GM12875 (cell line): ENCODE measurements at regions not wholly inside any gene's neighbourhood (a gene's known extent, or its start where the extent isn't known, plus 50 kb on each side); places are given as distances from the start of the nearest gene placed in this dataset.
A peak's percentile ranks its signal among the peaks of the same experiment; 100 is the strongest.

Source experiments
- H3K4me3 ChIP-seq: one replicate; pipeline ENCODE4 v1.5.1; 2011; ENCODE audit warnings: low read depth, low read length, control low read depth
- CTCF ChIP-seq: IDR thresholded peaks from 2 replicates; pipeline ENCODE4 v1.5.1; 2011; ENCODE audit warnings: low read depth, mild to moderate bottlenecking, control low read depth, inconsistent platforms, low read length, moderate library complexity, borderline replicate concordance; ENCODE audit not compliant: insufficient read depth

DNA sequence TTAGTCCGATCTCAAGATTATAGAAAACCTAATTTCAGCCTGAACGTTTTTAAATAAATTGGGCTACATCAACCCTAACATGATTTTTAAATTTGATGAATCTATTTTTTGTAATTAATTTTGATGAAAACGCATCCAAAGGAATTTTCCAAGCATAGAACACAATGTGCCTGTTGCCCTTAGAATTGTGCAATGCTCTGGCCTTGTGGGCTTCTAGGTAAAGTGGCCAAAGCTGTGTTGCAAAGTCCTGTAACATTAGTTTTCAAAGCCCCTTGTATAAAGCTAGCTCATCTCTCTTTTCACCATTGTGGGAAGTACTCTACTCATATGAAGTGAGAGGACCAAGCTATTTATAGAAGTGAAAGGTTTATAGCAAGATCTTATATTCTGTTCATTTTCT is 138.4 kb upstream of the PRPS1L1 start:
- TF ChIP-seq CTCF = no peak

DNA sequence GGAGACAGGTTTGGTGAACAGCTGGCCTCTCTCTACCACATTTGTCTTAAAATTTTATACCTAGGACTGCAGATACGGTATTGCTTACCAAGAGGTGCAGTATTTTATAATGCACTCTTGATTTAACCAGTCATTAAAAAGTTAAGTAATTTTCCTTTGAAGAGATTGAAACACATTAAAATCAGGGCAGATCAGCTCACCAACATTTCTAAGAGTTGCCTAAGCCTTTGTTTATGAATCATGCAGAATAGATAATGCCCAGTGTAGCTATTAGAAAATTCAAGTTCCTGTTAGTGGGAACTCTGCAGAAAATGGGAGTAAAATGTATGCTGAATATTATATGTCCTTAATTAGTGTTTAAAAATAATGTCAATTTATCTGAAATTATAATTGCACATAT is 140.2 kb upstream of the PRPS1L1 start:
- TF ChIP-seq CTCF = no peak
- no peak overlapping the region for H3K4me3 ChIP-seq

More for the DNA sequence above, 138.4 kb upstream of the PRPS1L1 start:
- no peak overlapping the region for H3K4me3 ChIP-seq

DNA sequence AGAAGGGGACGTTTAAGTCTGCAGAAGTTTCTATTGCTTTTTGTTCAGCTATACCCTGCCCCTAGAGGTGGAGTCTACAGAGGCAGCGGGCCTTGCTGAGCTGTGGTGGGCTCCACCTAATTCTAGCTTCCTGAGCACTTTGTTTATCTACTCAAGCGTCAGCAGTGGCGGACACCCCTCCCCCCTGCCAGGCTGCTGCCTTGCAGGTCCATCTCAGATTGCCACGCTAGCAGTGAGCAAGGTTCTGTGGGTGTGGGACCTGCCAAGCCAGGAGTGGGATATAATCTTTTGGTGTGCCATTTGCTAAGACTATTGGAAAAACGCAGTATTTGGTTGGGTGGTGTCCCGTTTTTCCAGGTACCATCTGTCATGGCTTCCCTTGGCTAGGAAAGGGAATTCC is 147.3 kb upstream of the PRPS1L1 start:
- no peak overlapping the region for H3K4me3 ChIP-seq
- TF ChIP-seq CTCF = peak; percentile 4; the same call in 1 of the 2 replicates

DNA sequence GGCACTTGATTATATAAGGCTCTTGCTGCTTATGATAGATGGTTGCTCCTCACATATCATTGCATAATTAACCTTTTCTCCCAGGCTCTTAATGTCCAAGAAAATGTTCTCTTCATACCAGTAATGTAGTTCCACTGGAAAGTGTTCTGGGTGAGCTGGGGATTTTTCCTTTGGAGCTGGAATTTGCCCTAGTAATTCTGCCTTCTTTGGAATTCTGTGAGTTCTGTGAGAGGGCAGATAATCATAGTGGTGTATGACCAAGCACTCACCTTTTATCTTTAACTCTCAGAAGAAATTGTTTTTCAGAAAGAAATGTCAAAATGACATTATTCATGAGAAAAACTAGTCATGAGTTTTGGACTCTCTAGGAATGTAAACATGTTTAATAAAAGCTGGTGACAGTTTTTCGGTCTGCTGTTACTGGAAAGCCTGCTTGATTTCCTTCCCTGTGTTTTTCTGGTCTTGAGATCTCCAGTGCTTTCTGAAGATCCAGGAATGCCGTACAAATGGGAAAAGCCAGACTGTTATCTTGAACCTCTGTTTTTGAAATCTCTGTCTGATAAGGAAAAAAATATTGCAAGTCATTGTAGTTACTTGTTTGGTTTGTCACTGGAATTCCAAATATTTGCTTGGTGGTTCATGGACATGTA is 148.3 kb upstream of the PRPS1L1 start:
- TF ChIP-seq CTCF = no peak
- H3K4me3 ChIP-seq = no peak overlapping the region

DNA sequence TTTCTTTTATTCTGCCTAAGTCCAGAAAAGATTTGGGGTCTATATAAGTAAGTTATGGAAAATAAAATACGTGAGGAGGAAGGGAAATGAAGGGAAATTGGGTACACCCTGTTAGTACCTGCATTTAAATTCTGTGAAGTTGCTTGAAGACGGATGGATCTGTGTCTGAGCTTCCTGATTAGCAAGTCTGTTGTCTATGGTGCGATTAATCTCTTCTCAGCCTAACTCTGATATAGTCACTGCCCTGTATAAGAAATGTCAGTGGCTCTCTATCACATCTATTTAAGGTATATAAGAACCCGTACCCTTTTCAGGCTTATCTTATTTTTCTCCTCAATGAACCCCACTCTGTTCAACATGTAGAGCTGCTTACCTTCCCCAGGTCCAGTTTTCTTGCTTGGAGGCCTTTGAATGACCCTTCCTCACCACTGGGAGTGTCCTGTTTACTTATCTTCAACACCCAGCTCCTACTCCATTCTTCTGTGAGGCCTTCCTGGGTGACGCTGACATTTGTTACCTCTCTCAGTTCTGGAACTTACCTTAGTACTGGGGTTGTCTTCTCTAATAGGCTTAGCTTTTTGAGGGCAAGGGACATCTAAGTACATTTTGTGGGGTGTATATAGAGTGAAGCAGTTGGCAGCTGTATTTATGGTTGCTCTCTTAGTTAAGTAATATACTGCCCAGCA is 149.6 kb upstream of the PRPS1L1 start:
- no peak for TF ChIP-seq CTCF
- H3K4me3 ChIP-seq = no peak overlapping the region

- no peak for TF ChIP-seq CTCF
- no peak overlapping the region for H3K4me3 ChIP-seq
Observed at GRCh38 chr7:18177815-18178660, 150.4 kb upstream of the PRPS1L1 start.
